ENCODE measurements at regions not wholly inside any gene's neighbourhood (a gene's known extent, or its start where the extent isn't known, plus 50 kb on each side); places are given as distances from the start of the nearest gene placed in this dataset.

- FAIRE-seq (no peak), DNase-seq (ENCODE audit: low read depth) (no peak)
- Mint-ChIP-seq H3K4me1 (ENCODE audit: low read depth, unreplicated experiment) (peaks cover 3% of the 10 kb centered on the region), H3K27ac (ENCODE audit: unreplicated experiment) (no peak overlapping the region), H3K4me3 (ENCODE audit: unreplicated experiment) (no peak overlapping the region), H3K27me3 (ENCODE audit: low read depth, unreplicated experiment) (no peaks in the 10 kb centered on the region), H3K9me3 (ENCODE audit: unreplicated experiment) (peaks cover 2% of the 10 kb centered on the region), H3K36me3 (ENCODE audit: low read depth, unreplicated experiment) (no peaks in the 10 kb centered on the region)
- TF ChIP-seq EZH2 (IDR thresholded peaks at IDR 0.05; ENCODE audit: insufficient read depth, low read length) = no peak
- TF ChIP-seq, protein P1, sequence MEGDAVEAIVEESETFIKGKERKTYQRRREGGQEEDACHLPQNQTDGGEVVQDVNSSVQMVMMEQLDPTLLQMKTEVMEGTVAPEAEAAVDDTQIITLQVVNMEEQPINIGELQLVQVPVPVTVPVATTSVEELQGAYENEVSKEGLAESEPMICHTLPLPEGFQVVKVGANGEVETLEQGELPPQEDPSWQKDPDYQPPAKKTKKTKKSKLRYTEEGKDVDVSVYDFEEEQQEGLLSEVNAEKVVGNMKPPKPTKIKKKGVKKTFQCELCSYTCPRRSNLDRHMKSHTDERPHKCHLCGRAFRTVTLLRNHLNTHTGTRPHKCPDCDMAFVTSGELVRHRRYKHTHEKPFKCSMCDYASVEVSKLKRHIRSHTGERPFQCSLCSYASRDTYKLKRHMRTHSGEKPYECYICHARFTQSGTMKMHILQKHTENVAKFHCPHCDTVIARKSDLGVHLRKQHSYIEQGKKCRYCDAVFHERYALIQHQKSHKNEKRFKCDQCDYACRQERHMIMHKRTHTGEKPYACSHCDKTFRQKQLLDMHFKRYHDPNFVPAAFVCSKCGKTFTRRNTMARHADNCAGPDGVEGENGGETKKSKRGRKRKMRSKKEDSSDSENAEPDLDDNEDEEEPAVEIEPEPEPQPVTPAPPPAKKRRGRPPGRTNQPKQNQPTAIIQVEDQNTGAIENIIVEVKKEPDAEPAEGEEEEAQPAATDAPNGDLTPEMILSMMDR (IDR thresholded peaks at IDR 0.05; ENCODE audit: insufficient read depth, low read depth, low read length) = no peak
- peaks cover 2% of the 10 kb centered on the region for H3K9me3 ChIP-seq (ENCODE audit: insufficient read depth, low read depth, low read length)
- no peaks in the 10 kb centered on the region for H3K79me2 ChIP-seq (ENCODE audit: insufficient read depth, low read length)
- H3K27me3 ChIP-seq (ENCODE audit: insufficient read depth, low read length) = no peaks in the 10 kb centered on the region
- H3K9ac ChIP-seq (ENCODE audit: low read length) = no peak overlapping the region
- H3K36me3 ChIP-seq (ENCODE audit: insufficient read depth, low read length) = no peaks in the 10 kb centered on the region
- no peak overlapping the region for H2AFZ ChIP-seq (ENCODE audit: low read depth, low read length)
- no peaks in the 10 kb centered on the region for H3K4me1 ChIP-seq (ENCODE audit: insufficient read depth, low read length)
- H3K4me2 ChIP-seq (ENCODE audit: low read length) = no peak overlapping the region
- H3K27ac ChIP-seq (ENCODE audit: low read depth, low read length) = no peak overlapping the region
- no peak overlapping the region for H3K4me3 ChIP-seq (ENCODE audit: insufficient read depth, low read depth, low read length)
- H4K20me1 ChIP-seq (ENCODE audit: insufficient read depth, low read length) = no peaks in the 10 kb centered on the region
Observed at GRCh38 chr18:56470406-56471351, 167.7 kb downstream of the TXNL1 start.

DNA sequence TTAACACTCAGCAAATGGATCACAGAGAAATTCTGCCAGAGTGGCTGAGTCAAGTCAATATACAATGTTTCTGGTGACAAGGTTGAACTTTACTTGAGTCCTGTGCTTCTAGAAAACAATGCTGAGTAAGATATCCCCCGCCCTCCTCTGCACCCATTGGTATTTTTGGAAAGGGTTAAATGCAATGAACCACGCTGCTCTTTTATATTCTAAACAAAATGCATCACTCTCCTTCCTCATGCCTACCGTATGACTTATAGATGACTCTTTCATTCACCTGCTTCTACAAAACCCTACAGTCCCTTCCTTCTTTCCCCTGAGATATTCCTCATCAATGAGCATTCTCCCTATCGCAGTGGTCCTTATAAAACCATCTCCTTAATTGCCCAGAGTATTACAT, 168.8 kb downstream of the TXNL1 start:
- Mint-ChIP-seq H3K4me3 (ENCODE audit: unreplicated experiment) (no peak overlapping the region), H3K9me3 (ENCODE audit: unreplicated experiment) (peaks cover 2% of the 10 kb centered on the region), H3K4me1 (ENCODE audit: low read depth, unreplicated experiment) (peaks cover 3% of the 10 kb centered on the region), H3K27ac (ENCODE audit: unreplicated experiment) (no peak overlapping the region), H3K27me3 (ENCODE audit: low read depth, unreplicated experiment) (no peaks in the 10 kb centered on the region), H3K36me3 (ENCODE audit: low read depth, unreplicated experiment) (no peaks in the 10 kb centered on the region)
- H3K4me3 ChIP-seq (ENCODE audit: insufficient read depth, low read depth, low read length) = no peak overlapping the region
- FAIRE-seq = no peak
- H3K4me2 ChIP-seq (ENCODE audit: low read length) = no peak overlapping the region
- H4K20me1 ChIP-seq (ENCODE audit: insufficient read depth, low read length) = no peaks in the 10 kb centered on the region
- H3K9me3 ChIP-seq (ENCODE audit: insufficient read depth, low read depth, low read length) = peaks cover 3% of the 10 kb centered on the region
- H3K27me3 ChIP-seq (ENCODE audit: insufficient read depth, low read length) = no peaks in the 10 kb centered on the region
- no peak for DNase-seq (ENCODE audit: low read depth)
- no peaks in the 10 kb centered on the region for H3K4me1 ChIP-seq (ENCODE audit: insufficient read depth, low read length)
- TF ChIP-seq, protein P1 (IDR thresholded peaks at IDR 0.05; ENCODE audit: insufficient read depth, low read depth, low read length) = no peak
- no peak for TF ChIP-seq EZH2 (IDR thresholded peaks at IDR 0.05; ENCODE audit: insufficient read depth, low read length)
- no peak overlapping the region for H3K27ac ChIP-seq (ENCODE audit: low read depth, low read length)
- H3K36me3 ChIP-seq (ENCODE audit: insufficient read depth, low read length) = no peaks in the 10 kb centered on the region
- no peaks in the 10 kb centered on the region for H3K79me2 ChIP-seq (ENCODE audit: insufficient read depth, low read length)
- no peak overlapping the region for H3K9ac ChIP-seq (ENCODE audit: low read length)
- no peak overlapping the region for H2AFZ ChIP-seq (ENCODE audit: low read depth, low read length)

DNA sequence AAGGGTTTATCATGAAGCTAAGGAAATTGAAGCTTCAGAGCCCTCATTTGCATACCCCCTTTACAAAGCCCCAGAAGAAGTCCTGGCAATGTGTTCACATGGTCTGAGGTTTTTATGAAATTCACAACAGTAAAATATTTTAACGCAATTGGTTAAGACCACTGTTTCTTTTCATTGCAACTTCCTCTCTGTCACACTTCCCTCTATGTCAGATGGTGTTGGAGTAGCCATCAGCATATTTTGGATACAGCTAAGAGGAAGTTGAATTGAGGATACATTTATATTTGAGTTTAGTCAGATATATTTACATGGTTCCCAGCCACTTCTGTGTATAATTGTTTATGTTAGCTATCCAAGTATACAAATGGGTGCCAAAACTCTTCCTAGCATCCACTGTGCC, 170.0 kb downstream of the TXNL1 start:
- no peak for TF ChIP-seq EZH2 (IDR thresholded peaks at IDR 0.05; ENCODE audit: insufficient read depth, low read length)
- TF ChIP-seq, protein P1 (IDR thresholded peaks at IDR 0.05; ENCODE audit: insufficient read depth, low read depth, low read length) = no peak
- H3K36me3 Mint-ChIP-seq (ENCODE audit: low read depth, unreplicated experiment) = no peaks in the 10 kb centered on the region
- Histone ChIP-seq H3K36me3 (ENCODE audit: insufficient read depth, low read length) (no peaks in the 10 kb centered on the region), H2AFZ (ENCODE audit: low read depth, low read length) (no peak overlapping the region), H4K20me1 (ENCODE audit: insufficient read depth, low read length) (no peaks in the 10 kb centered on the region), H3K9me3 (ENCODE audit: insufficient read depth, low read depth, low read length) (peaks cover 3% of the 10 kb centered on the region), H3K9ac (ENCODE audit: low read length) (no peak overlapping the region), H3K27ac (ENCODE audit: low read depth, low read length) (no peak overlapping the region), H3K4me1 (ENCODE audit: insufficient read depth, low read length) (no peaks in the 10 kb centered on the region), H3K4me2 (ENCODE audit: low read length) (no peak overlapping the region), H3K4me3 (ENCODE audit: insufficient read depth, low read depth, low read length) (no peak overlapping the region), H3K27me3 (ENCODE audit: insufficient read depth, low read length) (no peaks in the 10 kb centered on the region), H3K79me2 (ENCODE audit: insufficient read depth, low read length) (no peaks in the 10 kb centered on the region)
- H3K4me1 Mint-ChIP-seq (ENCODE audit: low read depth, unreplicated experiment) = peaks cover 3% of the 10 kb centered on the region
- no peaks in the 10 kb centered on the region for H3K27me3 Mint-ChIP-seq (ENCODE audit: low read depth, unreplicated experiment)
- no peak for DNase-seq (ENCODE audit: low read depth)
- peaks cover 2% of the 10 kb centered on the region for H3K9me3 Mint-ChIP-seq (ENCODE audit: unreplicated experiment)
- no peak for FAIRE-seq
- H3K4me3 Mint-ChIP-seq (ENCODE audit: unreplicated experiment) = no peak overlapping the region
- H3K27ac Mint-ChIP-seq (ENCODE audit: unreplicated experiment) = no peak overlapping the region
